Neural cell (in vitro differentiated cells): ENCODE measurements at regions not wholly inside any gene's neighbourhood (a gene's known extent, or its start where the extent isn't known, plus 50 kb on each side); places are given as distances from the start of the nearest gene placed in this dataset.

ENCODE experiments used
- H2AFZ ChIP-seq: fragments of 200-600, 300-800 bp; sonication (generic), shearing (Covaris generic); 2 replicates; pipeline ENCODE4 v1.6.0; 2014; ENCODE audit warnings: low read depth, mild to moderate bottlenecking, antibody characterized with exemption, low read length, moderate library complexity
- H3F3A ChIP-seq: fragments of 200-600 bp; shearing (Covaris generic); 2 replicates; pipeline ENCODE4 v1.6.1; 2016; ENCODE audit warnings: mild to moderate bottlenecking, moderate library complexity, mixed read lengths, antibody characterized with exemption, low read length; ENCODE audit not compliant: insufficient read depth, poor library complexity, severe bottlenecking
- H3K27ac ChIP-seq: fragments of 200-600, 300-800 bp; sonication (generic), shearing (Covaris generic); 2 replicates; pipeline ENCODE4 v1.5.1; 2014; ENCODE audit warnings: mild to moderate bottlenecking, low read length, moderate library complexity
- H3K27me3 ChIP-seq: fragments of 300-800, 200-600 bp; sonication (generic), shearing (Covaris generic); 2 replicates; pipeline ENCODE4 v1.6.0; 2014; ENCODE audit warnings: mild to moderate bottlenecking, low read depth, low read length, moderate library complexity; ENCODE audit not compliant: insufficient read depth
- H3K36me3 ChIP-seq: fragments of 300-800, 200-600 bp; sonication (generic), shearing (Covaris generic); 2 replicates; pipeline ENCODE4 v1.5.1; 2014; ENCODE audit warnings: mild to moderate bottlenecking, antibody characterized with exemption, low read length, moderate library complexity; ENCODE audit not compliant: insufficient read depth
- H3K4me2 ChIP-seq: fragments of 300-800, 200-600 bp; sonication (generic), shearing (Covaris generic); 2 replicates; pipeline ENCODE4 v1.6.0; 2014; ENCODE audit warnings: mild to moderate bottlenecking, low read length
- H3K4me3 ChIP-seq: fragments of 300-800, 200-600 bp; sonication (generic), shearing (Covaris generic); 2 replicates; pipeline ENCODE4 v1.5.1; 2014; ENCODE audit warnings: mild to moderate bottlenecking, low read length, moderate library complexity
- H3K79me2 ChIP-seq: fragments of 200-600 bp; shearing (Covaris generic); replicated peaks from 2 replicates; pipeline ENCODE4 v1.6.0; 2014; ENCODE audit warnings: mild to moderate bottlenecking, low read length, moderate library complexity; ENCODE audit not compliant: insufficient read depth
- H3K9ac ChIP-seq: fragments of 300-800, 200-600 bp; sonication (generic), shearing (Covaris generic); 2 replicates; pipeline ENCODE4 v1.6.1; 2016; ENCODE audit warnings: mild to moderate bottlenecking, low read length, mixed read lengths
- H3K9me2 ChIP-seq: fragments of 200-600 bp; shearing (Covaris generic); 2 replicates; pipeline ENCODE4 v1.6.1; 2016; ENCODE audit warnings: mild to moderate bottlenecking, low read length, mixed read lengths; ENCODE audit not compliant: insufficient read depth
- H3K9me3 ChIP-seq: fragments of 200-600, 300-800 bp; sonication (generic), shearing (Covaris generic); 2 replicates; pipeline ENCODE4 v1.6.1; 2016; ENCODE audit warnings: mild to moderate bottlenecking, mixed run types, low read length, moderate library complexity, mixed read lengths
- H4K20me1 ChIP-seq: fragments of 200-600 bp; shearing (Covaris generic); 2 replicates; pipeline ENCODE4 v1.6.1; 2016; ENCODE audit warnings: mild to moderate bottlenecking, mixed run types; ENCODE audit not compliant: insufficient read depth
- EP300 ChIP-seq: fragments of 450-650 bp; conservative IDR thresholded peaks from 2 replicates; pipeline ENCODE4 v1.6.1; 2014; ENCODE audit warnings: antibody characterized with exemption, mild to moderate bottlenecking, moderate library complexity; ENCODE audit not compliant: poor library complexity, severe bottlenecking
- EZH2 ChIP-seq: fragments of 200-600, 300-800 bp; shearing (Covaris generic), sonication (generic); IDR thresholded peaks from 2 replicates; pipeline ENCODE4 v1.6.1; 2014; ENCODE audit warnings: antibody characterized with exemption, low read length, borderline replicate concordance, mild to moderate bottlenecking; ENCODE audit not compliant: insufficient read depth, poor library complexity, severe bottlenecking
- MXI1 ChIP-seq: fragments of 450-650 bp; conservative IDR thresholded peaks from 2 replicates; pipeline ENCODE4 v1.6.1; 2014; ENCODE audit warnings: antibody characterized with exemption, mild to moderate bottlenecking; ENCODE audit not compliant: poor library complexity, severe bottlenecking
- POLR2AphosphoS5 ChIP-seq: IDR thresholded peaks from 2 replicates; pipeline ENCODE4 v1.6.1; 2012
- RAD21 ChIP-seq: fragments of 450-650 bp; conservative IDR thresholded peaks from 2 replicates; pipeline ENCODE4 v1.6.1; 2014; ENCODE audit warnings: antibody characterized with exemption, mild to moderate bottlenecking, moderate library complexity
- REST ChIP-seq: IDR thresholded peaks from 2 replicates; pipeline ENCODE4 v1.6.1; 2012; ENCODE audit warnings: borderline replicate concordance
- SMC3 ChIP-seq: fragments of 450-650 bp; conservative IDR thresholded peaks from 2 replicates; pipeline ENCODE4 v1.6.1; 2014; ENCODE audit warnings: antibody characterized with exemption, mild to moderate bottlenecking, moderate library complexity; ENCODE audit not compliant: poor library complexity
- TAF1 ChIP-seq: IDR thresholded peaks from 2 replicates; pipeline ENCODE4 v1.6.1; 2012; ENCODE audit warnings: low read depth
- TF ChIP-seq, protein P1 (sequence below): fragments of 450-650 bp; IDR thresholded peaks from 2 replicates; pipeline ENCODE4 v1.5.1; 2014; ENCODE audit warnings: antibody characterized with exemption, mild to moderate bottlenecking, moderate library complexity; ENCODE audit not compliant: poor library complexity, severe bottlenecking

GRCh38 chr2:111668741-111669140, 215.3 kb downstream of the ANAPC1 start:
- Histone ChIP-seq H3K4me2 (no peak overlapping the region), H3K27me3 (no peaks in the 10 kb centered on the region), H3K36me3 (no peaks in the 10 kb centered on the region), H3K9me3 (peaks cover 4% of the 10 kb centered on the region), H3F3A (no peaks in the 10 kb centered on the region), H3K4me3 (no peak overlapping the region), H4K20me1 (no peaks in the 10 kb centered on the region), H3K79me2 (no peaks in the 10 kb centered on the region), H2AFZ (no peak overlapping the region), H3K27ac (no peak overlapping the region), H3K9me2 (no peaks in the 10 kb centered on the region), H3K9ac (no peak overlapping the region)
- TF ChIP-seq EP300 (no peak), REST (no peak), MXI1 (no peak), RAD21 (no peak), SMC3 (no peak), EZH2 (no peak), TAF1 (no peak), POLR2AphosphoS5 (no peak)
- TF ChIP-seq, protein P1, sequence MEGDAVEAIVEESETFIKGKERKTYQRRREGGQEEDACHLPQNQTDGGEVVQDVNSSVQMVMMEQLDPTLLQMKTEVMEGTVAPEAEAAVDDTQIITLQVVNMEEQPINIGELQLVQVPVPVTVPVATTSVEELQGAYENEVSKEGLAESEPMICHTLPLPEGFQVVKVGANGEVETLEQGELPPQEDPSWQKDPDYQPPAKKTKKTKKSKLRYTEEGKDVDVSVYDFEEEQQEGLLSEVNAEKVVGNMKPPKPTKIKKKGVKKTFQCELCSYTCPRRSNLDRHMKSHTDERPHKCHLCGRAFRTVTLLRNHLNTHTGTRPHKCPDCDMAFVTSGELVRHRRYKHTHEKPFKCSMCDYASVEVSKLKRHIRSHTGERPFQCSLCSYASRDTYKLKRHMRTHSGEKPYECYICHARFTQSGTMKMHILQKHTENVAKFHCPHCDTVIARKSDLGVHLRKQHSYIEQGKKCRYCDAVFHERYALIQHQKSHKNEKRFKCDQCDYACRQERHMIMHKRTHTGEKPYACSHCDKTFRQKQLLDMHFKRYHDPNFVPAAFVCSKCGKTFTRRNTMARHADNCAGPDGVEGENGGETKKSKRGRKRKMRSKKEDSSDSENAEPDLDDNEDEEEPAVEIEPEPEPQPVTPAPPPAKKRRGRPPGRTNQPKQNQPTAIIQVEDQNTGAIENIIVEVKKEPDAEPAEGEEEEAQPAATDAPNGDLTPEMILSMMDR = no peak

DNA sequence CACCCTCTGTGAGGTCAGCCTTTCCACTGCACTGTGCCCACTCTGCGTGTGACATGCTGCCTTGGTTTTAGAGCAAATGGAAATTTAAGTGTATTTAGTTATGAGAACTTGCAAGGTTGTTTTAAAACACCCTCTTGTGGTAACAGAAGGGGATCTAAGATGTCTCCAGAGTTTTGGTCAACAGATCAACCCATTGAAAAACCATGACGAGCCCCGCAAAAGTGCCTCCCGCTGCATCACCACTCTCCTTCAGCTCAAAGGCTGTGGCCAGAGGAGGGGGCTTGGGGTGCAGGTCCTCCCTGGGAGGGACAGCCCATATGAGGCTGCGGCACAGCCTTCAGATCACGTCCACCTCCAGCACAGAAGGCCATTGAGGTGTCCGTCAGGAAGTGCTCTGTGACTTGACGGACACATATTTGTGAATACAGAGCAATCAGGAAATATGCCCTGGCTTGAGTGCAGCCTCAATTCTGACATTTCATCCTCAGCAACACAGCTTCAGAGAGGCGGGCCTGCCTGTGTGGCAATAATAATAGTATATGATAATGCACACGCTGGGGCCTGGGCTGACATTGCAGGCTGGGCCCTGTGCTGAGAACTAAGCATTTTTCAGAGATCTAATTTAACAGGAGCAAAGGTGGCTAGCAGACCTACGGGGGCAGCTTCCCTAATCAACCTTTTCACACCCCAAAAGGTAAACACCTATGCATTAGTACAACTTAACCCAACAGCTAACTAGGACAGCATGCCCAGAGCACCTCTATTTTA, 213.9 kb downstream of the ANAPC1 start:
- H3K79me2 ChIP-seq = no peaks in the 10 kb centered on the region
- no peaks in the 10 kb centered on the region for H3K9me2 ChIP-seq
- H2AFZ ChIP-seq = no peak overlapping the region
- no peak overlapping the region for H3K9ac ChIP-seq
- H3K4me2 ChIP-seq = no peak overlapping the region
- TF ChIP-seq EP300 = no peak
- no peak for TF ChIP-seq TAF1
- TF ChIP-seq EZH2 = no peak
- TF ChIP-seq SMC3 = no peak
- TF ChIP-seq RAD21 = no peak
- no peak for TF ChIP-seq MXI1
- TF ChIP-seq REST = no peak
- no peak for TF ChIP-seq POLR2AphosphoS5
- TF ChIP-seq, protein P1 = no peak
- H3K27me3 ChIP-seq = no peaks in the 10 kb centered on the region
- H4K20me1 ChIP-seq = no peaks in the 10 kb centered on the region
- no peaks in the 10 kb centered on the region for H3F3A ChIP-seq
- H3K27ac ChIP-seq = no peak overlapping the region
- H3K9me3 ChIP-seq = peaks cover 4% of the 10 kb centered on the region
- H3K36me3 ChIP-seq = no peaks in the 10 kb centered on the region
- H3K4me3 ChIP-seq = no peak overlapping the region
